GM20000 (cell line): ENCODE measurements at regions not wholly inside any gene's neighbourhood (a gene's known extent, or its start where the extent isn't known, plus 50 kb on each side); places are given as distances from the start of the nearest gene placed in this dataset.

Experiments
- DNase-seq: peaks from one replicate; pipeline ENCODE4 v3.0.0; 2012; ENCODE audit warnings: low spot score
- CTCF ChIP-seq: IDR thresholded peaks from 2 replicates; pipeline ENCODE4 v1.5.1; 2012; ENCODE audit warnings: mild to moderate bottlenecking, control low read depth; ENCODE audit errors: extremely low read depth, missing control alignments

DNA sequence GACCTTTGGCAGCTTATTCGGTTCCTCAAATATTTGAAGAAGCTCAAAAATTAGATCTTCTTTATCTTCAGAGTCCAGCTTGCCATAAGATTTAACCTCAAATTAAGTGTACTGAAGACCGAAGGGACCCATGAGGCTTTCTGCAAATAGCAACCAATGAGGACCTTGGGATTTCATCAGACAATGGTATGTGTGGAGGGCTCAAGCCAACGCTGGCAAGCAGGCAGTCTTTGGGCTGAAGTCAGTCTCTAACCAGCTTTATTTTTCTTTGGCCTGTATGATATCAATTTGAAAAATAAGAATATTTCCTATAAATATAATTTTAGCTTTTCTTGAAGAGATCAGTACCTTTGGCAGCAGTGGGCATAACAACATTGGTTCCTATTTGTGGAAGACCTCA lies 692.7 kb downstream of the MCTP2 start:
- TF ChIP-seq CTCF, result no peak
- DNase-seq, result no peak

GRCh38 chr15:94924971-94925598 lies 693.7 kb downstream of the MCTP2 start:
- no peak for TF ChIP-seq CTCF
- no peak for DNase-seq

DNA sequence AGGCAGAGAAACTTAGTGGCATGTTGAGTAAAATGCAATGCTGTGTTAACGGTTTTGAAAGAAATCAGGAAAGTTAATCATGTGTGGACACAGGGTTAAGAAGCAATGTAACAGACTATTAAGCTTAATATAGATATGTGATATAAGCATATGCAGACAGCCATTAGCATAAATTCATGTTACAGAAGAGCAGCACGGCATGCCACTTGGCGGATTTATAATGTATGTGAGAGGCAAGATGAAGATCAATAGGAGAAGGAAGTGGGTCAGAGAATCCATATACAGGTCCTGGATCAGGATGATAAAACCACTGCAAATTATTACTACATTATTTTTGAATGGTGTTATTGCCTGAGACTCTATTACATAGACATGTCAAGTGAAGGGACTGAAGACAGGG lies 694.3 kb downstream of the MCTP2 start:
- no peak for DNase-seq
- no peak for TF ChIP-seq CTCF

DNA sequence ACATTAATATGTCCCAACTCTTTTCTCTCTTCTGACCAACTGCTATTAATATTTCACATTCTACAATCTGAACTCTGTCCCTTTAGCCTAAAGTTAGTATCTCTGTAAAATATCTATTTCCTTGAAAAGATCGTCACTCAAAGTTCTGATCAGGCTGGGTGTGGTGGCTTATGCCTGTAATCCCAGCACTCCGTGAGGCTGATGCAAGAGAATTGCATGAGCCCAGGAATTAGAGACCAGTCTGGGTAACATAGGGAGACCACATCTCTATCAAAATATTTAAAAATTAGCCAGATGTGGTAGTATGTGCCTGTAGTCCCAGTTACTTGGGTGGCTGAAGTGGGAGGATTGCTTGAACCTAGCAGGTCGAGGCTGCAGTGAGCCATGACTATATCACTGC lies 695.6 kb downstream of the MCTP2 start:
- TF ChIP-seq CTCF, result no peak
- no peak for DNase-seq

- TF ChIP-seq CTCF, result no peak
- DNase-seq, result no peak
Observed at GRCh38 chr15:94929282-94929681, 697.9 kb downstream of the MCTP2 start.

DNA sequence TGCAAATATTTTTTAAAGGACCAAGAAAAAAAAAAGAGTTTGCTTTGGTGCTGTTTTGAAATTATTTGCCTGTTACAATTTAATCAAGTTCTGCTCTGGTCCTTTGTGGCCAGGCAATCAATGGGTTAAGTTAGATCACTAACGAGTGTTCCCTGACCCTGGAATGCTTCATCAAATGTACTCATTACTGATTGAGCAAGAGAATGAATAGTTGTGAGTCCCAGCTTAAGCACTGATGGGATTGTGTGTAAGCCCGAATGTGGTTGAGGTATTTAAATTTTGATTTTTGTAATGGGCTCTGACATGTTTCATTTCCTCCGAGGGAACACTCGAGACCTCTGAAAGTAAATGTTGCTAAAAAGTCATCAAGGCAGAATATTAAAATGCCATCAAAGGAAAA lies 699.1 kb downstream of the MCTP2 start:
- no peak for TF ChIP-seq CTCF
- no peak for DNase-seq

DNA sequence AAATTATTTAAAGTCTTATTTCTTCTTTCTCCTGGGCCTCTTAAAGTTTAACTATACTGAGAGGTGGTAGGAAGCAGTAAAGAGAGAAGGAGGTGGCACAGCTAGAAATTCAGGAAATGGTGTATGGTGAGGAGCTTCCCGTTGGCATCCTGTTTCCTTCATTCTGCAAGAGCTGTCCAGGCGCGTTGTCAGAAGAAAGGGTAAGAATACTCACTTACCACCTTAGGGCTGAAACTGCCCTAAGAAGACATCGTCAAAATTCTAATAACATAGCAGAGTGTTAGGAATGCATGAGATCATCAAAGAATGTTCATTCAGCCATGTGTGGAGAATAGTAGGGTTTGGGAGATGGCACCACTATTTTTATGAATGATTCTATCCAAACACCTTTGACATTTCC lies 699.6 kb downstream of the MCTP2 start:
- no peak for DNase-seq
- no peak for TF ChIP-seq CTCF

DNA sequence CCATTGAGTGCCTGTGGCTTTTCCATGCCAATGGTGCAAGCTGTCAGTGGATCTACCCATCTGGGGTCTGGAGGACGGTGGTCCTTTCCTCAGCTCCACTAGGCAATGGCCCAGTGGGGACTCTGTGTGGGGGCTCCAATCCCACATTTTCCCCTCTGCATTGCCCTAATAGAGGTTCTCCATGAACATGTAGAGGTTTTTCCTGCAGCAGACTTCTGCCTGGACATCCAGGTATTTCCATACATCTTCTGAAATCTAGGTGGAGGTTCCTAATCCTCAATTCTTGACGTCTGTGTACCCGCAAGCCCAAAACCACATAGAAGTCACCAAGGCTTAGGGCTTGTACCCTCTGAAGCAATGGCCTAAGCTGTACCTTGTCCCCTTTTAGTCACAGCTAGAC lies 703.1 kb downstream of the MCTP2 start:
- TF ChIP-seq CTCF, result no peak
- DNase-seq, result no peak
